ENCODE measurements at regions not wholly inside any gene's neighbourhood (a gene's known extent, or its start where the extent isn't known, plus 50 kb on each side); places are given as distances from the start of the nearest gene placed in this dataset.

GRCh38 chr3:148646126-148646665 lies 51.5 kb upstream of the AGTR1 start:
- TF ChIP-seq REST (IDR thresholded peaks at IDR 0.05; ENCODE audit: insufficient read depth in 1 of 2, low read depth in 2 of 2, low read length in 1 of 2) (no peak), CTCF (IDR thresholded peaks at IDR 0.05) (no peak), TCF7L2 (IDR thresholded peaks at IDR 0.05; ENCODE audit: low read depth, low read length) (no peak), POLR2AphosphoS5 (IDR thresholded peaks at IDR 0.05; ENCODE audit: low read depth, low read length) (no peak), SIN3A (IDR thresholded peaks at IDR 0.05; ENCODE audit: borderline replicate concordance, insufficient read depth, low read depth, low read length) (no peak)
- in situ Hi-C loops (cut with HindIII; ENCODE audit: low pct_unique_long_range_greater_than_20kb, low sequenced_read_pairs) = no loop called here
- Histone ChIP-seq H3K9me3 (ENCODE audit: control insufficient read depth, insufficient read depth, low read depth, low read length) (no peaks in the 10 kb centered on the region), H3K4me3 (ENCODE audit: low read depth in 2 of 2, low read length in 2 of 2) (no peak overlapping the region), H3K36me3 (ENCODE audit: control insufficient read depth, insufficient read depth, low read length) (no peaks in the 10 kb centered on the region), H3K4me1 (ENCODE audit: control insufficient read depth, insufficient read depth, low read length) (no peaks in the 10 kb centered on the region), H3K27me3 (ENCODE audit: control insufficient read depth, insufficient read depth, low read length) (no peaks in the 10 kb centered on the region; the same call in 1 of the 2 replicates), H3K27ac (ENCODE audit: low read length) (no peak overlapping the region)
- intact Hi-C loops (cut with micrococcal nuclease; ENCODE audit: unreplicated experiment) = no loop called here
- CTCF ChIA-PET = interaction anchor here (0.6 kb wide), 1 partner anchor 21 kb away, joined by 4 read pairs; no protein-coding TSS in a partner anchor
- POLR2A ChIA-PET = no interaction called here
- no TSS peak for BruUV-seq (replicated peaks)
- DNase-seq (ENCODE audit: low read depth, low spot score) = no peak
- no peak for ATAC-seq

All from Panc1 (cell line).